ENCODE measurements at regions not wholly inside any gene's neighbourhood (a gene's known extent, or its start where the extent isn't known, plus 50 kb on each side); places are given as distances from the start of the nearest gene placed in this dataset.

GRCh38 chr2:70036290-70036689 is 51.0 kb upstream of the PCBP1 start:
- TF ChIP-seq CTCF (IDR thresholded peaks at IDR 0.05), result no peak
- TF ChIP-seq ZFX (IDR thresholded peaks at IDR 0.05; ENCODE audit: borderline replicate concordance), result no peak
- no peak overlapping the region for H3K27ac ChIP-seq

GRCh38 chr2:70035344-70035844 is 51.9 kb upstream of the PCBP1 start:
- TF ChIP-seq ZFX (IDR thresholded peaks at IDR 0.05; ENCODE audit: borderline replicate concordance) (no peak), CTCF (IDR thresholded peaks at IDR 0.05) (no peak)
- H3K27ac ChIP-seq, result peak overlapping the region; percentile 44

GRCh38 chr2:70030724-70031420 is 56.4 kb upstream of the PCBP1 start:
- H3K27ac ChIP-seq, result no peak overlapping the region
- TF ChIP-seq CTCF (IDR thresholded peaks at IDR 0.05) (no peak), ZFX (IDR thresholded peaks at IDR 0.05; ENCODE audit: borderline replicate concordance) (no peak)

- TF ChIP-seq CTCF (IDR thresholded peaks at IDR 0.05) (no peak), ZFX (IDR thresholded peaks at IDR 0.05; ENCODE audit: borderline replicate concordance) (no peak)
- H3K27ac ChIP-seq, result no peak overlapping the region
Observed at GRCh38 chr2:70029814-70030409, 57.4 kb upstream of the PCBP1 start.

- TF ChIP-seq CTCF (IDR thresholded peaks at IDR 0.05) (no peak), ZFX (IDR thresholded peaks at IDR 0.05; ENCODE audit: borderline replicate concordance) (no peak)
Observed at GRCh38 chr2:70024284-70024683, 62.9 kb upstream of the ASPRV1 start.

GRCh38 chr2:70019096-70019495 is 57.7 kb upstream of the ASPRV1 start:
- TF ChIP-seq ZFX (IDR thresholded peaks at IDR 0.05; ENCODE audit: borderline replicate concordance), result no peak
- no peak for TF ChIP-seq CTCF (IDR thresholded peaks at IDR 0.05)
- H3K27ac ChIP-seq, result 0 out of 2 replicates have a peak overlapping the region, but pooled peaks have one; percentile 18

More at GRCh38 chr2:70024284-70024683, 62.9 kb upstream of the ASPRV1 start:
- H3K27ac ChIP-seq, result no peak overlapping the region

GRCh38 chr2:70017962-70018361 is 56.5 kb upstream of the ASPRV1 start:
- H3K27ac ChIP-seq, result no peak overlapping the region
- TF ChIP-seq ZFX (IDR thresholded peaks at IDR 0.05; ENCODE audit: borderline replicate concordance) (no peak), CTCF (IDR thresholded peaks at IDR 0.05) (no peak)
